NCI-H2196 treated with DMSO at 0.1 percent for 48 hours (cell line): ENCODE measurements at regions not wholly inside any gene's neighbourhood (a gene's known extent, or its start where the extent isn't known, plus 50 kb on each side); places are given as distances from the start of the nearest gene placed in this dataset.
"Not testable (repeated sequence)": the region's sequence is repeated elsewhere in the genome, so short reads cannot be mapped to it uniquely, and the experiment has no call there.

Source experiments
- DNase-seq: peaks from one replicate; lab custom pipeline; 2025; ENCODE audit not compliant: unreplicated experiment; lab: John Stamatoyannopoulos, UW

GRCh38 chr1:213416461-213417224 lies 365.6 kb downstream of the RPS6KC1 start:
- no peak for DNase-seq

- DNase-seq: no peak
Measured at GRCh38 chr1:213417225-213417820, 366.3 kb downstream of the RPS6KC1 start.

- no peak for DNase-seq
Measured at GRCh38 chr1:213417846-213418245, 366.8 kb downstream of the RPS6KC1 start.

GRCh38 chr1:213418268-213419071 lies 367.4 kb downstream of the RPS6KC1 start:
- no peak for DNase-seq

DNA sequence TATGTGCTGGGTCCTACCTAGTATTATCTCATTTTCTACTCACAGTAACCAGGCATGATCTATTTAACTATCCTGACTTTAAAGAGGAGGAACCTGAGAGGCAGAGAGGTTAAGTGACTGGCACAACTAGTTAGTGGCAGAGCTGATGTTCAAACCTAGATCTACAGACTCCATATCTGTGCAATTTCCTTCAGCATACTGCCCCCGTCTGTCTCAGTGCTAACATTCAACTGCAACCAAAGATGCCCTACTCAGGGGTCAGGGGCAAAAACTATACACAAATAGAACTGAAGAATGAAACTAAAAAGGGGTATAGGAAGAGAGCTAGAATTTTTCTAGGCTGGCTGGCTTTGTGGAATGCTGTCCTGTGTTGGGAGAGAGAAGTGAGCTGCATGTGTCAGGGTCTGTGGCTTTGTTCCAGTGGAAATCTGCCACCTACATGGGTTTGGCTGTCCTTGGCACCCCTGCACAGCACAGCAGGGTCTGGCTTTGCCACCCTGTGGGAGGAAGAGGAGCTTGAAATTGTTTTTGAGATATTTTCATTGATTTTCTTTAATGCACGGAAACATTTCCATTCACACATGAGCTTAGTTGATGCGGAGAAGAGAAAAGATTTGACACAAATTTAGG lies 368.5 kb downstream of the RPS6KC1 start:
- no peak for DNase-seq

GRCh38 chr1:213421178-213421577 lies 370.1 kb downstream of the RPS6KC1 start:
- not testable (repeated sequence) for DNase-seq

GRCh38 chr1:213423041-213423440 lies 372.0 kb downstream of the RPS6KC1 start:
- no peak for DNase-seq

- no peak for DNase-seq
Measured at GRCh38 chr1:213423605-213424004, 372.6 kb downstream of the RPS6KC1 start.

DNA sequence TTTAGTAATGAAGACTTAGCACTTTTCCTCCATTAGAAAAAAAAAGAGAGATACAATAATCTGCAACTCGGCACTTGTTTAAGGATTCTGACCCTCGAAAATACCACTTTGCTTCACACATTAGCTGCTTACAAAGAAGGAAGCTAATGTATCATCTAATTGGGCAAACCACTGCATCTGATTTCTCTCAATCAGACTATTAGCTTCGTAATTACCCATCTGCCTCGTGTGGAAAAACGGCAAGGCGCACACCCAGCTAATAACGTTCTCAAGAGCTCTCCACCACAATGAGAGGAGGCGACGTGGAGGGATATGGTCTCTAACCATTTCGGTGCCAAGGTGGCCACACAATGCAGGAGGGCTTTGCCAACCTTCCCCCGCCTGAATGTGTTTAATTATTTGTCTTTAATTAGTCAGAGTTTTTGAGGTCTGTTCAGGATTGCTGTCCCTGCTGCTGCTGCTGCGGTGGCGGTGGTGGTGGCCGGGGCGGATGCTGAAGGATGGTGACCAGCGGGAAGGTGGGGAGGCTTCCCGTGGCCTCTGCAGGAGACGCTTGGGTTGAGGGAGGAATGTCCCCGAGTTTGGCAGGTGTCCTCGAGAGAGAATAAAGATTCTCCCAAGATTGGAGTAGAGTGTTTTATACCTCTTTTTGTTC lies 374.5 kb downstream of the RPS6KC1 start:
- DNase-seq: no peak

DNA sequence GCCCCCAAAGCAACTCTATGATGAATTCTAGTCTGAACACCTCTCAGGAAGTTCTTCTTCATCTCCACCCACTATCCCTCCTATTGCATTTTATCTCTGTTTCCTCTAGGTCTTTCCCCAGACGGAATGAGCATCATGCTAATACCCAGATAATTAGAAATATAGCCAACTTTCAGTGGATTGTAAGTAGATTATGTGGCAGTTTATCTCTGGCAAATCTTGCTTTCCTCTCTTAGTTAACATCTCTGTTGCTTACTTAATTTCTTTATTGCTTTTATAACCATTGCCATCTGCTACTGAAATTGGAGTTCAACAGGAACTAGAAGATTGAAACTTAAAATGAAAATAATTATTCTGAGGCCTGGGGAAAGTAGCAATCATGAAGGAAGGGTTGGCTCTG lies 378.6 kb downstream of the RPS6KC1 start:
- DNase-seq: no peak

GRCh38 chr1:213435715-213436114 lies 384.7 kb downstream of the RPS6KC1 start:
- no peak for DNase-seq

GRCh38 chr1:213438339-213438738 lies 387.3 kb downstream of the RPS6KC1 start:
- DNase-seq: no peak

- DNase-seq: no peak
Measured at GRCh38 chr1:213439703-213440102, 388.7 kb downstream of the RPS6KC1 start.

GRCh38 chr1:213440766-213441165 lies 389.7 kb downstream of the RPS6KC1 start:
- DNase-seq: no peak

DNA sequence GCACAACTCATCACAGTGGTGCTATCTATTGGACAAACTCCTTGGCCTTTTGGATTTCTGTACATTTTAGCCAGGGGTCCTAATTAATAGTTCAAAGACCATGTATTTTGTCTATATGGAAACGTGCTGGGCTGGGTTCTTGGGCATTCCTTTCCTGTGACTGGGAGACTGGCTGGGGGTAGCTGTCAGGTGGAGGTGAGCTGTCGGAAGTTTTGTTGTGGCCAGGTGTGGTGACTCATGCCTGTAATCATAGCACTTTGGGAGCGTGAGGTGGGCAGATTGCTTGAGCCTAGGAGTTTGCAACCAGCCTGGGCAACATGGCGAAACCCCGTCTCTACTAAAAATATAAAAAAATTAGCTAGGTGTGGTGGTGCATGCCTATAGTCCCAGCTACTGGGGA lies 392.4 kb downstream of the RPS6KC1 start:
- no peak for DNase-seq

DNA sequence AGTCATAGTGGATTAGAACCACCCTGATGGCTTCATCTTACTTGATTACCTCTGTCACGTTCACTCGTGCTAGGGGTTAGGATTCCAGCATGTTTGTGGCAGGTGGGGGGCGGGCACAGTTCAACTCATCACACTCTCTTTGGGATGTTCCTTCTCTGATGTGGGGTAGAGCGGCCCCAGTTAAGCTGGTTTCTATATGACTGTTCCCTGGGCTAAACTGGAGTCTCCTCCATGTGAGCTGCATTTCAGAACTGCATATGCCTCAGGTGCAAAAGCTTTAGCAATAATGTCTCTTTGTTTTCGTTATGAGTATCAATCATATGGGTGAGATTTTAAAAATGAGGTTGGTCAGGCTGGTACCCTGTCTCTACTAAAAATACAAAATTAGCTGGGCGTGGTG lies 393.2 kb downstream of the RPS6KC1 start:
- no peak for DNase-seq

- no peak for DNase-seq
Measured at GRCh38 chr1:213446496-213446895, 395.5 kb downstream of the RPS6KC1 start.

- DNase-seq: no peak
Measured at GRCh38 chr1:213448360-213448759, 397.3 kb downstream of the RPS6KC1 start.

- no peak for DNase-seq
Measured at GRCh38 chr1:213448776-213449175, 397.7 kb downstream of the RPS6KC1 start.

DNA sequence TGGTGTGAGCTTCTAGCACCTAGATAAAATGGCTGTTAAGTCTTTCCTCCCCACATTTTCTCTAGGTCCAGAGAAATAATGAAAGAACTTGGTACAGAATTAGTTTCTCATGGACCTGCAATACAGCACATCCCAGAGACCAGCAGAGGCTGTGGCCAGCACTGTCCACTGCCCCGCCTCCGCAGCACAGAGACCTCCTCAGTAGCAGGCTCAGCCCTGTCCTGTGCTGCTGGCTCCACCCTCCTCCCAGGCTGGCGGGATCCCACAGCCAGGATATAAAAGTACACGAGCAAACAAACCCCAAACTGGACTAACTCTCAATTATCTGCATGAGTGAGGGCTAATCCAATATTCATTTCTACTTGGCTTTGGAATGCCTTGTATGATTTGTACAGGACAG lies 401.5 kb downstream of the RPS6KC1 start:
- no peak for DNase-seq

DNA sequence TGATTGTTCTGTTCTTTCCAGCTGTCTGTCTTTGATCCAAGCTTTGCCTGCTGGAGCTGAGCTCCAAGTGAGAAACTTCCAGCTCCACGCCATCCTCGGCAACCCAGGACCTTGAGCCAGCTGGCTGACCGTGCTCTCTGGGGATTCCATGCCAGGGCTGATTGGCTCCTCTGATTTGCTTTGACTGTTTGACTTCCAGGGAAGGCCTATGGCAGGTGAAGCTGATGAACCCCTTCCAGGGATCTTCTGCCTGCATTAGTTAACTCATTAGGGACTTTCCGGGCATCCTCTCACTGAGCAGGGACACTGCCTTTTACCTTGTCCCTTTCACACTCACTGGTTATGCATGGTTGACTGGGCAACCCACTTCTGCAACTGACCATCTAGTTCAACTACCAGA lies 406.1 kb downstream of the RPS6KC1 start:
- DNase-seq: no peak
